ENCODE measurements at regions not wholly inside any gene's neighbourhood (a gene's known extent, or its start where the extent isn't known, plus 50 kb on each side); places are given as distances from the start of the nearest gene placed in this dataset.

DNA sequence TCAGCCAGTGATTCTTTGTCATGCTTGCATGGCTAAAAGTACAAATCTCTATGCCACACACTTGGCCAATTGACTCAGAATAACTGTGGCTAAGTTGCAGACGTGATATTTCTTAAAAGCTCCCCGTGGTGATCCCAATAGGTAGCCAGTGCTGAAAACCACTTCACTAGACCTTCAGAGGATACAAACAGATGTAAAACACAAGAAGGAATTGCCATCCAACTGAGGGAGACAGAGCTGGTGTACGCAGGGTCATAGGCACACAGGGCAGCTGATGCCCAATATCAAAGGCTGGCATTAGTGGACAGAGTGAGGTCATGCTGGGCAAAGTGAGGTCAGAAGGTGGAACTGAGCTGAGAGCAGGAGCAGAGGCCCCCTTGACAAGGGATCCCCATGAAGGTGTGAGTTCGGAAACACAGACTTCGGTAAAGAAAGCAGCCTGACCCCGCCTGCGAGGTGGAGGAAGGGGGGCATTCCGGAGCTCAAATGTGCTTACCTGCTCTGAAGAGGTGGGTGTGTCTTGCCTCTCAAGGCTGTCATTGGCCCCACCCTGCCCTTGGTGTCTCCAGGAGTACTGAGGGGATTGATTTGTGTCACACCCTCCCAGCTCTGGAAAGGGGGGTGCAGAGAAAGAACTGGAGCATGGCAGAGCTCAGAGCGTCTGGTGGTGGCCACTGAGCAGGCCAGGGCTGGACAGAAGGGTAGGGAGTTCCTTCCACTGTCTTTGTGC is 344.9 kb upstream of the B3GAT1 start:
- TF ChIP-seq, protein P1, sequence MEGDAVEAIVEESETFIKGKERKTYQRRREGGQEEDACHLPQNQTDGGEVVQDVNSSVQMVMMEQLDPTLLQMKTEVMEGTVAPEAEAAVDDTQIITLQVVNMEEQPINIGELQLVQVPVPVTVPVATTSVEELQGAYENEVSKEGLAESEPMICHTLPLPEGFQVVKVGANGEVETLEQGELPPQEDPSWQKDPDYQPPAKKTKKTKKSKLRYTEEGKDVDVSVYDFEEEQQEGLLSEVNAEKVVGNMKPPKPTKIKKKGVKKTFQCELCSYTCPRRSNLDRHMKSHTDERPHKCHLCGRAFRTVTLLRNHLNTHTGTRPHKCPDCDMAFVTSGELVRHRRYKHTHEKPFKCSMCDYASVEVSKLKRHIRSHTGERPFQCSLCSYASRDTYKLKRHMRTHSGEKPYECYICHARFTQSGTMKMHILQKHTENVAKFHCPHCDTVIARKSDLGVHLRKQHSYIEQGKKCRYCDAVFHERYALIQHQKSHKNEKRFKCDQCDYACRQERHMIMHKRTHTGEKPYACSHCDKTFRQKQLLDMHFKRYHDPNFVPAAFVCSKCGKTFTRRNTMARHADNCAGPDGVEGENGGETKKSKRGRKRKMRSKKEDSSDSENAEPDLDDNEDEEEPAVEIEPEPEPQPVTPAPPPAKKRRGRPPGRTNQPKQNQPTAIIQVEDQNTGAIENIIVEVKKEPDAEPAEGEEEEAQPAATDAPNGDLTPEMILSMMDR (IDR thresholded peaks at IDR 0.05; ENCODE audit: low read length, missing control alignments), result no peak
- DNase-seq (ENCODE audit: low read depth), result no peak
- H3K4me3 ChIP-seq (replicated peaks; ENCODE audit: low read depth, low read length), result no peak overlapping the region

DNA sequence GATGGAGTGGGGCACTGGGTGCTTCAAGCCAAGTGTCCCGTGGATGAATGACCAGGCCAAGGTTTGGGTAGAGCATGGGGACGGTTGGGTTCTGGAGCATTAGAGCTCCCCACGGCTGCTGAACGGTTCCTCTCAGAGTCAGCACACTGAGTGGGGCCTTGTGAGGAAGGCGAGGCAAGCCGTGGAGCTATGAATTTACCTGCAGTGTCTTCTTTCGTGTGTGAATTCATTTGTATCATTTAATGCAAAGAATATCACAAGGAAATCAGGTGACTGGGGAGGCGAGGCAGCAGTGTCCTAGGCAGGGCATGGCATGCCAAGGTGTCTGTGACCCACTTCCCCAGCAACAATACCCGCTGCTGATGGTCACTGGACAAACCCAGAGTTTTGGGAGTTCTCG is 343.5 kb upstream of the B3GAT1 start:
- DNase-seq (ENCODE audit: low read depth), result no peak
- no peak overlapping the region for H3K4me3 ChIP-seq (replicated peaks; ENCODE audit: low read depth, low read length)
- TF ChIP-seq, protein P1 (IDR thresholded peaks at IDR 0.05; ENCODE audit: low read length, missing control alignments), result no peak

DNA sequence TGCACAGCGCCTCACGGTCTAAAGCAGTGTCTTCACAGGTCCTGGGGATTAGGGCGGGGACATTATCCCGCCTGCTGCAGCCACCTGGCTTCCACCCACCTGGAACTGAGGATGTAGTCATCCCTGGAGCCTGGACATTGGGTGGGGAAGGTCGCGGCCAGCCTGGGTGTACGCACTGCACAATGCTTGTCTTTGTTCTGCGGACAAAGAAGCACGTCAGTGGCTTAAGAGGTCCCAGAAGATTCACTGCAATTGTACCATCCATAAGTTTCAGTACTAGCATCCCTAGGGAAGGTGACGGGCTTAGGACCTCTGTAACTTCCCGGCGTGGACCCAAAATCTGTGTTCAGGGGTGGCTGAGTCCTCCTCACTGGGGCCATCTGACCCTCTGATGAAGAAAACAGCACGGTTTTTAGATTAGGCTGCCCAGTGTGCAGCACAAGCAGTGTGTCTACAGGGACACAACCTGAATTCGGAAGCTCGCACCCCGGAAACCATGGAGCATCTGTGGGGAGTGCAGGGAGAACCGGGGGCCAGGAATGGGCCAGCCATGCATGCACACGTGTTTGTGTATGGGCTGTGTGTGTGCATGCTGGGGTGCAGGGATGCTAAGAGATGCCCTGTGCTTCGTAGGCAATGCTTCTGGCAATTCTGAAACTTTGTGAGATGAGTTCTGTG is 342.6 kb upstream of the B3GAT1 start:
- no peak overlapping the region for H3K4me3 ChIP-seq (replicated peaks; ENCODE audit: low read depth, low read length)
- DNase-seq (ENCODE audit: low read depth), result no peak
- TF ChIP-seq, protein P1 (IDR thresholded peaks at IDR 0.05; ENCODE audit: low read length, missing control alignments), result no peak

DNA sequence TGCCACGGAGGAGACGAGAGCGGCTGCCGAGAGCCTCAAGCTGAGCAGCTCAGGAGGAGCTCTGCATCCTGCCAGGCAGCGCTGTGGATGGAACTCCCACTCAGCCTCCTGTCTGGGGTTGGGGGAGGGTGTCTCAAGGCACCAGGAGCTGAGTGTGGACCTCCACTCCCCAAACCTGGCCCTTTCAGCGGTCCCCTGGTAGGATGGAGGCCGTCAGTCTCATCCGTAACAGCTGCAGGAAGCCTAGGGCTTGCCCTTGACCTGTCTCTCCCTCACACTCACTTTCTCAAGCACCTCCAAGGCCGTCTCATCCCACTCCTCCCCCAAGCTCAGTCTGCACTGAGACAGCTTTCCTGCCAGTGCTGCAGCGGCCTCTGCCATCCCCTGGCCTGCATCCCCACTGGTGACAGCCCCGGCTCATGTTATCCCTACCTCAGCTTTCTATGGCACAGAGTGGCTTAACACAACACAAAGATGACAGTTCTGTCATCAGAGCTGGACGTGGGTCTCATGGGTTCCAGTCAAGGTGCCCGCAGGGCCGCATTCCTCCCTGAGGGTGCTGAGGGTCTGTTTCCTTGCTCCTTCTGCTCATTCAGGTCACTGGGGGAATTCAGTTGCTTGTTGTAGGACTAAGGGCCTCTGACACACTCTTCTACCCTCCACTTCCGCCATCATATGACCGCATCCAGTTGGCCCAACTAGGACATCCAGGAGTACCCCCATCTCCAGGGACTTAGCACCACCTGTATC is 341.9 kb upstream of the B3GAT1 start:
- TF ChIP-seq, protein P1 (IDR thresholded peaks at IDR 0.05; ENCODE audit: low read length, missing control alignments), result no peak
- no peak for DNase-seq (ENCODE audit: low read depth)
- no peak overlapping the region for H3K4me3 ChIP-seq (replicated peaks; ENCODE audit: low read depth, low read length)

DNA sequence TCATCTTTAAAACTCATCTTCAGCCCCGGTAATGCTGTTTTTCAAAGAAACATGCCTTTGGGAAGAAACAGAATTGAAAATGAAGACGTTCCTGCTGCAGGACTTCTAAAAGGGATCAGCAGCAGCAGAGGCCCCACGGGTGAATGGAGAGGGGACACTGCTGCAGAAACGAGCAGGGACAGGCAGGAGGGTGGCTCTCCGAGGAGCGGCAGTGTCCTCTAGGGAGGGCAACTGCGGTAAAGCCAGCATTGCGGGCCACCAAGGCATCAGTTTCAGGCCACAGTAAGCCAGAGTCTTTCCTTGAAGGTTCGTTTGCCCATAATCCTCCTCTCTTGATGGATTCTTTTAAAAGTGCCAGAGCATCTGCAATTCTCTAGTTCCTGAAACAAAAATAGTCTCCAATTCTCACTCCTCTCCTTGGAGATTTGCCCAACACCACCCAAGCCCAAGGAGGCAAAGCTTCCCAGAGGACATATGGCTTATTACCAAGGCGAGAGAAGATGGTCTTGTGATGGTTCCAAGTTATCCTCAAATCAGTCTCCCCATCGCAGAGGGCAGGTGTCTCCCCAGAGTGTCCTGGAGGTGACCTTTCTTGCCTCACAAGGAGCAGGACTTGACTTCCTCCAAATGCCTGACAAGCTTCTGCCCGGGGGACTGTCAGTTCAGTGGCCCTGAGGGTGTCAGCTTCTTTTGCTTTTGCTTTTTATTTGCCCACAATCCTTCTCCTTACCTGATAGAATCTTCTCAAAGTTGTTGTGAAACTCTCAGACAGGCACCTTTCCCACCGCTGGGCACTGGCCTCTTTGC is 341.1 kb upstream of the B3GAT1 start:
- no peak for DNase-seq (ENCODE audit: low read depth)
- H3K4me3 ChIP-seq (replicated peaks; ENCODE audit: low read depth, low read length), result no peak overlapping the region
- TF ChIP-seq, protein P1 (IDR thresholded peaks at IDR 0.05; ENCODE audit: low read length, missing control alignments), result no peak

DNA sequence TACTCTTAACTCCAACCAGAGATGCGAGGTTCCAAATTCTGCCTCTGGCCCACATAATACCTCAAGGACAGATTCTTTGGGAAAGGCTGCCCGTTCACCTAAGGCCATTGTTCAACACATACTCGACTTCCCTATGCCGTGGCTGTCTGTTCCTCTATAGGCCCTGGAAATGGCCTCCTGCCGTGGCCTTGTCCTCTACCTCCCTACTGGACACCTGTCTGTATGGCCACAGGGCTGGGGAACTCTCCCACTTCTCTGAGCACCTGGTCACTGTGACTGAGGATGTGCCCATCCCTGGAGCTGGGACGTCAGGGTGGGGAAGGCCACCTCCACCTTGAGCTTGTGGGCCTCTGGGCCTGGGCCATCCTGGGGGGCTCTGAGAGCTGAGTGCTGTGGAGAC is 340.5 kb upstream of the B3GAT1 start:
- TF ChIP-seq, protein P1 (IDR thresholded peaks at IDR 0.05; ENCODE audit: low read length, missing control alignments), result no peak
- H3K4me3 ChIP-seq (replicated peaks; ENCODE audit: low read depth, low read length), result no peak overlapping the region
- no peak for DNase-seq (ENCODE audit: low read depth)

All from fibroblast of pulmonary artery (primary cell).